GM18505 (cell line): ENCODE measurements at regions not wholly inside any gene's neighbourhood (a gene's known extent, or its start where the extent isn't known, plus 50 kb on each side); places are given as distances from the start of the nearest gene placed in this dataset.
A peak's percentile ranks its signal among the peaks of the same experiment; 100 is the strongest.

Source experiments
- ATAC-seq: cut with Tn5 transposase; IDR thresholded peaks from one replicate; pipeline ENCODE4 v1.9.1; 2021; ENCODE audit not compliant: unreplicated experiment
- POLR2A ChIP-seq: IDR thresholded peaks from 4 replicates; pipeline ENCODE4 v1.6.1; 2011; ENCODE audit warnings: borderline replicate concordance; ENCODE audit not compliant: insufficient read depth, insufficient read length; ENCODE audit errors: extremely low read depth

DNA sequence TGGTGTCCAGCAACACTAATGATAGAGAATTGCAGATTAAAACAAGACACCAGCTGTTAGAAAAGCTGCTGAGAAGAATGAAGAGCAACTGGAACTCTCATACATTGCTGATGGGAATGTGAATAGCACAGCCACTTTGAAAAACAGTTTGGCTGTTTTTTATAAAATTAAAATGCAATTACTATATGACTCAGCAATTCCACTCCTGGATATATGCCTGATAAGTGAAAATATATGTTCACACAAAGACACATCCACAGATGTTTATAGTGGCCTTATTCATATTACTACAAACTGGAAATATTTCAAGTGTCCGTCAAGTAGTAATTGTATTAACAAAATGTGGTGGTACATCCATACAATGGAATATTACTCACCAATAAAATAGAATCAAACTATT, 99.7 kb upstream of the HAO2 start:
- no peak for ATAC-seq
- TF ChIP-seq POLR2A: no peak

- no peak for TF ChIP-seq POLR2A
- peak; percentile 71 for ATAC-seq
Measured at GRCh38 chr1:119275145-119276134, 93.1 kb upstream of the HAO2 start.

DNA sequence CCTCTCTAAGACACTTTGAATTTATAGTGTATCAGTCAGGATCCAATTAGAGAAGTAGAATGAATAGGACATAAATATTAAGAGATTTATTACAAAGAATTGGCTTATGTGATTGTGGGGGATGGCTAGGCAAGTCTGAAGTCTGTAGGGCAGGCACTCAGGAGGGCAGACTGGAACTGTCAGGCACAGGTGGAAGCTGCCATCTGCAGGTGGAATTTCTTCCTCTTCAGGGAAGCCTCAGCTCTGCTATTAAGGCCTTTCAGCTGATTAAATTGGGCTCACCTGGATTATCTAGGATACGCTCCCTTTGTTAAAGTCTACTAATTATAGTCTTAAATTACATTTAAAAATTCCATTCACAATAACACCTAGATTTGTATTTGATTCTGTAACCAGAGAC, 92.0 kb upstream of the HAO2 start:
- no peak for ATAC-seq
- no peak for TF ChIP-seq POLR2A

- TF ChIP-seq POLR2A: no peak
- no peak for ATAC-seq
Measured at GRCh38 chr1:119279456-119280381, 88.9 kb upstream of the HAO2 start.

GRCh38 chr1:119285482-119285881, 83.1 kb upstream of the HAO2 start:
- ATAC-seq: no peak
- no peak for TF ChIP-seq POLR2A

DNA sequence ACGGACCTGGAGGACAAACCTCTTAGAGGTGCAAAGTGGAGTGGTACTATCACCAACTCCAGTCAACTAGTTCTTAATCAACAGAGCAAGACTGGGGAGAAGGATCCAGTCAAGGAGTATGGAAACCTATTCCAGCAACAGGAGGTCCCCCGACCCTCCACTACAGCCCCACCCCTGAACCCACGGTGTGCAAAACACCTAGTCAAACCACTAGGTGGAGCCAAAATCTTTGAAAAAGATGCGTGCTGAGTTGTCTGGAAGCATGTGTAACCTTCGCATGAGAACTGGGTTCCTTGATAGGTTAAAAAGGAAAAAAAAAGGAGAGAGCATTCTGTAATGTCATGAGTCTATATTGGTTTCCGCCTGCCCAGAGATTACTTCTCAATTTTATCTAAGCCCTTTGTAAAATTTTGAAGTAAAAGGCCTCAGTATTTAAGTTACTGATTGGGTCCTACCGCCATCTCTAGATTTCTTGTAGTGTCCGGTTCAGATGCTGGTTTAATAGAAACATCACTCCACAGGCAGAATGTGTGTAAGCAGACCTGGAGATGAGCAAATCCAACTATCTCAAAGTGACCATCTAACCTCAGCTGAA, 81.9 kb upstream of the HAO2 start:
- TF ChIP-seq POLR2A: no peak
- peak; percentile 74 for ATAC-seq

GRCh38 chr1:119288751-119289150, 79.8 kb upstream of the HAO2 start:
- TF ChIP-seq POLR2A: no peak
- no peak for ATAC-seq

- ATAC-seq: no peak
Measured at GRCh38 chr1:119290297-119290696, 78.3 kb upstream of the HAO2 start.

DNA sequence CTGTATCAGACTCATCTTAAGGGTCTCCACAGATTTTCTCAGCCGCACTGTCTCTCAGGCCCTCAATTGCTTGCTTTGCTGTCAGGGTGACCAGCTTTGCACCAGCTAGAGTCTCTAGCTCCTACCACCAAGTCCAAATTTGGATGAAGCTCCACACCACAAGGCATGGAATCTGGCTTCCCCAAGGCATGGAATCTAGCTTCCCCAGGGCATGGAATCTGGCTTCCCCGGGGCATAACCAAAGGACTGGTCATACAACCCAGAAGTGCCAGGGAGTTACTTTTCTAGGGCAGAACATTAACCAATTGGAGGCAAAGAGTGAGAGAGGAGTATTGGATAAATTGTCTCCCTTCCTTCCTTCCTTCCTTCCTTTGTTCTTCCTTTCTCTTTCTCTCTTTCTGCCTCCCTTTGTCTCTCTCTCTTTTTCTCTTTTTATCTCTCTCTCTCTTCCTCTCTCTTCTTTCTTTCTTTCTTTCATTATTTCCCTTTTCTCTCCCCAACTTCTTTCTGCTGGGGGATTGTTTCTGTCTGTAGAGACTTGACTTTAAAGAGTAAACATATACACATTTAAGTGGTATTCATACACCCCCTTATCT, 76.9 kb upstream of the HAO2 start:
- no peak for TF ChIP-seq POLR2A
- ATAC-seq: no peak

More at GRCh38 chr1:119290297-119290696, 78.3 kb upstream of the HAO2 start:
- TF ChIP-seq POLR2A: no peak

DNA sequence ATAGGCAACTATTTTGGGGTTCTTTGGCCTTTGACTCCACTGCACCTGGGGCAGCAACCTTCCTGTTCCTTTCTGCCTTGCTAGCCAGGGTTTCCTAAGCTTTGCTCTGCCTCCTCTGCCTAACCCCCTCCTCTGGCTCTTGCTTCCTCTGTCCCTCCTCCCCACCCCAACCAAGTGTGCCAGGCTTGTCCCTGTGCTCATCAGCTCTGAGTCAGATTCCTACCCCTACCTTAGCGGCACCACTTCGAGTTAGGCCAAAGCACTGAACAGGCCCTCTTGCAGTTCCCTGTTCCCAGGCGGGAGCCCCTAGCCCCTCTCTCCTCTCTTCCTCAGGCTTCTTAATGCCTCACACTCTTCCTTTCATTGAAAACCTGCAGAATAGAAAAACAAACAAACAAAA, 74.8 kb upstream of the HAO2 start:
- TF ChIP-seq POLR2A: no peak
- no peak for ATAC-seq

GRCh38 chr1:119294199-119294598, 74.4 kb upstream of the HAO2 start:
- no peak for TF ChIP-seq POLR2A
- ATAC-seq: no peak

- ATAC-seq: no peak
Measured at GRCh38 chr1:119294722-119295121, 73.9 kb upstream of the HAO2 start.

More at GRCh38 chr1:119294722-119295121, 73.9 kb upstream of the HAO2 start:
- no peak for TF ChIP-seq POLR2A
